CD4-positive, alpha-beta T cell treated with Interleukin-6 at 100 ng/mL for 8 hours (primary cell): ENCODE measurements at regions not wholly inside any gene's neighbourhood (a gene's known extent, or its start where the extent isn't known, plus 50 kb on each side); places are given as distances from the start of the nearest gene placed in this dataset.
A peak's percentile ranks its signal among the peaks of the same experiment; 100 is the strongest.

ENCODE experiments used
- DNase-seq: peaks from one replicate; pipeline ENCODE4 v3.0.0-alpha.2; 2020; ENCODE audit warnings: mixed read lengths, low spot score

GRCh38 chrX:123085311-123085940 lies 98.7 kb upstream of the GRIA3 start:
- no peak for DNase-seq

- DNase-seq = no peak
Measured at GRCh38 chrX:123086768-123087167, 97.3 kb upstream of the GRIA3 start.

- DNase-seq = no peak
Measured at GRCh38 chrX:123087326-123087725, 96.8 kb upstream of the GRIA3 start.

GRCh38 chrX:123088331-123088730 lies 95.7 kb upstream of the GRIA3 start:
- DNase-seq = no peak

GRCh38 chrX:123088930-123089329 lies 95.1 kb upstream of the GRIA3 start:
- DNase-seq = no peak

GRCh38 chrX:123093792-123094191 lies 90.3 kb upstream of the GRIA3 start:
- no peak for DNase-seq

- DNase-seq = no peak
Measured at GRCh38 chrX:123108513-123109427, 75.3 kb upstream of the GRIA3 start.

GRCh38 chrX:123121241-123121640 lies 62.8 kb upstream of the GRIA3 start:
- no peak for DNase-seq

- DNase-seq = peak; percentile 1
Measured at GRCh38 chrX:123129805-123130204, 54.3 kb upstream of the GRIA3 start.
